Activated CD4-positive, alpha-beta T cell treated with anti-CD3 and anti-CD28 coated beads for 48 hours (primary cell): ENCODE measurements at regions not wholly inside any gene's neighbourhood (a gene's known extent, or its start where the extent isn't known, plus 50 kb on each side); places are given as distances from the start of the nearest gene placed in this dataset.
"Not testable (repeated sequence)": the region's sequence is repeated elsewhere in the genome, so short reads cannot be mapped to it uniquely, and the experiment has no call there.

Source experiments
- DNase-seq: peaks from one replicate; pipeline ENCODE4 v3.0.0-alpha.2; 2020

- DNase-seq, result no peak
These were observed 1071.6 kb downstream of the PLOD2 start for GRCh38 chr3:145089337-145089736.

DNA sequence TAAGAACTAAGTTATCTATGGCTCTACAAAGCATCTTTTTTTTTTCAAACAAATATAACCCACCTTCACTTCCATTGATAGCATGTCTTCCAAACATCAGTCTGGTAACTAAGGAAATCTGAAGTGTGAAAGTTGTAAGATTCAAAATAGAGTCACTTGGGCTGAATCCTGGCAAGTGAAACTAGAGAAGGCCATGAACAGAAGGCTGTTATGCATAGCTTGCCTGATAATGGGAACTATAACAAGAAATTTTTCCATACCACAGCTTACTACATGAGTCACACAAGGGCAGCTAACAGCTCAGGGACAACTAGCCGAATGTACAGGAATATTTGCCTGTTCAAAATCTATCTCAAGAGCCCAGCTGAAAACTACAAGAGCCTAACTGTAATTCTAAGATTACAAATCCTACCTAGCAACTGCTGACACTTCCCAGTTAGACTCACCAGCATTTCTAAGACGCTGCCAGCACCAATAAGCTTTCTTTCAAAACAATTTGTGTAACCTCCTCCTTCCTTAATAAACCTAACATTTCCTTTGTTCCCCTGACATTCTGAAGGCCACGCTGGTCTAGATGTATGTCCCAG lies 1066.5 kb downstream of the PLOD2 start:
- no peak for DNase-seq

GRCh38 chr3:145111141-145111540 lies 1049.8 kb downstream of the PLOD2 start:
- DNase-seq, result not testable (repeated sequence)

GRCh38 chr3:145116769-145117168 lies 1044.2 kb downstream of the PLOD2 start:
- DNase-seq, result no peak

DNA sequence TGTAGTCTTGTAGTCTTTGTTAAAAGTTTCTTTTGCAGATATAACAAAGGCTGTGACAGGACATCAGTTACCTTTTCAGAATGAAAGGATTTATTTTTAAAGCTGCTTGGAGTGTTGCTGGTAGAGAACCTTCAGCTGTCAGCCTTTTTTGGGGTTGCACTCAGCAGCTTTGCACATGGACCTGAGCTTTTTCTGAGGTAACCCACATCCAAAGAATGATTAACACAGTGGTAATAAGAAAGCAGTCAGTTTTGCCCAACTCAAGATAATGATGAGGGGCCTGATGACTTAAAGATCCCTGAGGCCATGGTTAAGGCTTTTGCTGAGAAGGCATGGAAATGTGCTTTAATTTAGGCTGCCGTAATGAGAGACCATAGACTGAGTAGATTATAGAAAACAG lies 1042.7 kb downstream of the PLOD2 start:
- no peak for DNase-seq

GRCh38 chr3:145124900-145125678 lies 1035.9 kb downstream of the PLOD2 start:
- DNase-seq, result no peak

GRCh38 chr3:145133281-145133680 lies 1027.7 kb downstream of the PLOD2 start:
- DNase-seq, result no peak

DNA sequence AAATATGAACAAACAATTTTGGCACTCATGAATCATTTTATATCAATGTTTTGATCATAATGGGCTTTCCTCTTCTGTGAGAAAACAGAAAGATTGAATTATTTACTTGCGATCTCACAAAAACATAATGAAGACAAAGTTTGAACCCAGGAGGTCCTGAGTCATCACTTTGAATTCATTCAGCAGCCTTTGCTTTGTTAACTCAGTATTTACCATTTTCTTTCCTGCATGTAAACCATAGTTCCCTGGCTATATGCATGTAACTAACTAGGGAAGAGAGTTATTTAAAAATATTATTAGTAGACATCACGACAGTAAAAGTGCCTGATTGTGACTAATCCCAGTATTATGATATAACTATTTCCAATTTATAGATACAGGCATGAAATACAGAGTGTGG lies 1026.2 kb downstream of the PLOD2 start:
- no peak for DNase-seq

DNA sequence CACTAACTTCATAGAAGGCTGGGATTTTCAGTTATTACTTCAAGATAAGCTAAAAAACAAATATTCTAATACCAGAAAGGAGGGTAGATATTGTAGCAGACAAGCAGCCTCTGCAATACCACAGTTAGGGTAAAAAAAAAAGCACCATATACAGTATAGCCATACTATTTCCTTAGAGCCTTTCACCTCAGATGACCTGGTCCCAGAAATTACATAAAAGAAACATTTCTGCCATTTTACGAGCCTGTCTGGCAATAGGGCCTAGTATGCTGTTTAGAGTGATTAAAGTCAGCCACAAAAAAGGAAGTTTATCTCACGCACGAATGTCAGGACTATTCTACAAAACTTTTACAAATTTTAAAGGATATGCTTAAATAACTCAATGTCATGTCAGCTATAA lies 1016.6 kb downstream of the PLOD2 start:
- DNase-seq, result no peak

GRCh38 chr3:145145461-145145860 lies 1015.5 kb downstream of the PLOD2 start:
- DNase-seq, result no peak

GRCh38 chr3:145159640-145160039 lies 1001.3 kb downstream of the PLOD2 start:
- no peak for DNase-seq

DNA sequence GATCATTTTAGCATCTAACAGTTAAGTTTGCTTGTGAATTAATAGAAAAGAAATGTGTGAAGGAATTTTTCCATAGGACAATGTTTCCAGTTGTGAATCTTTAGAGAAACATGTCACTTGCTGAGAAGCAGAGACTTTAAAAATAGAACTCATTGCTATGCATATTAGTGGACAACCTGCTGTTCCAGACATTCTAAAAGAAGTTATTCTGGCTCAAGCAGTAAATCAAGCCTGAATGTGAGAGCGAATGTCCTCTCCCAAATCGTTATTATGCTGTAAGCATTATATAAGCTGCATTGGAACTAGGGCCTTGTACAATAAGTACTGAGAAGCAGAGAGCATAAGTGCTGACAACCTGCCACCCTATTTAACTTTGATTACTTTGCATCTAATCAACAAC lies 990.9 kb downstream of the PLOD2 start:
- DNase-seq, result no peak

DNA sequence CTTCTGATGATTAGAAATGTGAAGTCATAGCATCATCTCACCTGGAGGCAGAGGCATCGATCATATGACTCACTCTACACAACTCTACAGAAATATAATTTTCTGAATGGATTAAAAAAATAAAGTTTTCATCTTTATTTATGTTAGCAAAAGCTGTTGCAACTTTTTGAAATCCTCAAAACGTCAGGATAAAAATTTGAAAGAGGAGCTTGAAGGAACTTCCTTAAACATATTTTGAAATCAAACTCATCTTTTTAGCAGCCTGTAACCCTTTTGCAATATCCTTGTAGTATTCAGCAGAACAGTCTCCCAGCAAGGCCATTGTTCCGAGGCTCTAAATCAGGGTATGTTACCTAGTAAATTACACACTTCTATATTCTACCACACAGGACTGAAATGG lies 985.4 kb downstream of the PLOD2 start:
- no peak for DNase-seq

- no peak for DNase-seq
These were observed 984.1 kb downstream of the PLOD2 start for GRCh38 chr3:145176907-145177306.

GRCh38 chr3:145177828-145178227 lies 983.2 kb downstream of the PLOD2 start:
- no peak for DNase-seq

- DNase-seq, result no peak
These were observed 978.6 kb downstream of the PLOD2 start for GRCh38 chr3:145182196-145182911.

DNA sequence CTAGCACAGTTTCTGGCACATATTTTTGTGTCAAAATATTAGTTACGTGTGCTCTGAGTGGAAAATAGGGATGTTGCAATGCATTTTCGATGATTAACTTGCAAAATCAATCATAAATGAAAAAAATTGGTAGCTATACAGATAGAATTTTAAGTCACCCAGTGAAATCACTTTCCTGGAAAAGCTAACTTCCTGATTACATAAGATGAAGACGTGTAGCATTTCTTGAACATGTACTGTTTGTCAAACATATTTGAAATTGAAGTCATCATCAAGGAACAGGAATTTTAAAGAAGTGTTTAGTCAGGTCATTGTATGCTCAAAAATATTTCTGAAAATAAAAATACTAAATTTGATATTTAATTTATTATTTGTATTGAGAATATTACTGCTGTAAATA lies 977.7 kb downstream of the PLOD2 start:
- DNase-seq, result no peak

DNA sequence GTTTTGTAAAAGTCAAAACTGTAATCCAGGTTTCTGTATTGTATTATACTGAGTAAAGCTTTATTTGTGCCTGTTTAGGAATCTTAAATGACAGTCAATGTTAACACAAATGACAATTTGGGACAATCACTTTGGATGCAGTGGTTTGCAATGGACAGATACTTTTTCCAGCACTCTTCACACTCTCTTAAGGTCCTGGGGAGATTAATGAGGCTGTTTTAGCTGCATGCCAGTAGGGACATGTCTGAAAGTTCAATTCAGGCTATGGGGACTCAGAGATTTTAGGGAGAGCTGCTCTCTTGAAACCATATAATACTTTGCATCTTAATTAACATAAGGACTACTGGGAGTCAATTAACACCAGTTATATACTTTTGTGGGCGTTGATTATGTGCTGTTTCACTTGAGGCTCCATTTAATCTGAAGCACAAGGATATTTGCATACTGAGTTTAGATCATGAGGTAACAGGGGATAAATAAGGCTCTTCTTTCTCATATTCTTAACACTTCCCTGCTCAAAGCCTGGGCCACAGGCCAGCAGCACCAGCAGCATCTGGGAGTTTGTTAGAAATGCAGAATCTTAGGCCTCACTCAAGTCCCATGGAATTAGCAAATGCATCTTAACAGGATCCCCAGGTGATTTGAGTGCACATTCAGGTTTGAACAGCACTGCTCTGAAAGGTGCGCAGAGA lies 972.8 kb downstream of the PLOD2 start:
- DNase-seq, result no peak

DNA sequence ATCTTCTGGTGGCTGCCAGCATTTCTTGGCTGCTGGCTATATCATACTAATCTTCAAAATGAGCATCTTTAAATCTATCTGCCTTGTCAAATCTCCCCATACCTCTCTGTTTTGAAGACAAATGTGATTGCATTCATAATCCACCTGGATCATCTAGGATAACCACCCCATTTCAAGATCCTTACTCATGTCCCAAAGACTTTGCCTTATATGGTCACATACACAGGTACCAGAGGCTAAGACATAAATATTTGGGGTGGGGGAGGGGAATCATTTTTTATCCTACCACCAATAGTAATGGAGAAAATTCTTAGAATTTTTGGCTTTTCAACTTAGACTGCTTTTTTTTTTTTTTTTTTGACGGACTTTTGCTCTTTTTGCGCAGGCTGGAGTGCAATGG lies 970.8 kb downstream of the PLOD2 start:
- DNase-seq, result no peak

DNA sequence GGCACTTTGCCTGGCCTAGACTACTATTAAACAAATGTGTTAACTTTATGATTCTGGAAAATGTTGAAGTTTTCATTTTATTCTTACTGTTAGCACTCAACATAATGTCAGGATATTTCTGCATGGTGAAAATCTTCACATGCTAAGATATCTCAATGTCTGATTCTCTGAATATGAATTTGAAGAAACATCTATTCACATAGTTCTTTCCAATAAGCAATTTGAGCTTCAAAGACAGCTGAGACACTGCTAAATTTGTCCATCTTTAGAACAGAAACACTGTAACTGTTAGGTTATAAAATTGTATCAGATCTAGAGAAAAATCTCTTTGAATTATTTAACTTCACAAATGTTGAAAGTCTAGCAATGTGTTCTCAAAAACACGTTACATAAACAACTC lies 970.2 kb downstream of the PLOD2 start:
- no peak for DNase-seq

GRCh38 chr3:145191543-145191942 lies 969.4 kb downstream of the PLOD2 start:
- no peak for DNase-seq

GRCh38 chr3:145197051-145197820 lies 963.7 kb downstream of the PLOD2 start:
- DNase-seq, result no peak

GRCh38 chr3:145197821-145198220 lies 963.2 kb downstream of the PLOD2 start:
- DNase-seq, result no peak
